Sigmoid colon (tissue), 4 donors: ENCODE measurements at regions not wholly inside any gene's neighbourhood (a gene's known extent, or its start where the extent isn't known, plus 50 kb on each side); places are given as distances from the start of the nearest gene placed in this dataset.

ENCODE experiments used
- POLR2A ChIP-seq, 2 donors: fragments of 450-650 bp; IDR thresholded peaks; one replicate each; pipeline ENCODE4 v1.6.1; 2016; ENCODE audit warnings: antibody characterized with exemption in 2 of 2, mild to moderate bottlenecking in 2 of 2, moderate library complexity in 2 of 2
- POLR2AphosphoS5 ChIP-seq, 4 donors: sonication (generic); formaldehyde crosslinking; IDR thresholded peaks; one replicate each; pipeline ENCODE4 v1.6.1; 2017; ENCODE audit warnings: antibody characterized with exemption in 4 of 4
- TF ChIP-seq, protein P1 (sequence below), 4 experiments: fragments of 450-650 bp in 3 of 4; fragments of 200-600 bp in 1 of 4; IDR thresholded peaks; one replicate each; pipeline ENCODE4 v1.5.1; 2016 to 2019; ENCODE audit warnings: antibody characterized with exemption in 4 of 4, mild to moderate bottlenecking in 3 of 4, moderate library complexity in 2 of 4

DNA sequence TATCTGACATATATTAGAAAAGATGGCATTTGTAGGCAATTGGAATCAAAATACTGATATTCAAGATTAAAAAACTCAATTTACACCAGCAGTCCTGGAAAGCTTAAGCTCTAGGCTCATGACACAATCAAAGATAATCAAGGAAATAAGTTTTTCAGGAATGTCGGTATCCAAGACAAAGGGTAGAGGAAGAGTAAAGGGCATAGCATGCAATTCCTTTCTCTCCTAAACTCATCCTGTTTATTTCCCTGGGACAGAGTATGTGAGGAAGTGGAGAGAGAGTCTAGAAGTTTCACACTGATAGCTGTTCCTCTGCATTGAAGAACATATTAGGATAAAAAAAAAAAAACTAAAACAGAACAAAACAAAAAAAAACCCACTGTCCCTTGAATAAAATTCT is 2452.1 kb downstream of the PCDH9 start:
- TF ChIP-seq POLR2A (IDR thresholded peaks at IDR 0.05) (no peak), POLR2AphosphoS5 (IDR thresholded peaks at IDR 0.05) (no peak)
- TF ChIP-seq, protein P1, sequence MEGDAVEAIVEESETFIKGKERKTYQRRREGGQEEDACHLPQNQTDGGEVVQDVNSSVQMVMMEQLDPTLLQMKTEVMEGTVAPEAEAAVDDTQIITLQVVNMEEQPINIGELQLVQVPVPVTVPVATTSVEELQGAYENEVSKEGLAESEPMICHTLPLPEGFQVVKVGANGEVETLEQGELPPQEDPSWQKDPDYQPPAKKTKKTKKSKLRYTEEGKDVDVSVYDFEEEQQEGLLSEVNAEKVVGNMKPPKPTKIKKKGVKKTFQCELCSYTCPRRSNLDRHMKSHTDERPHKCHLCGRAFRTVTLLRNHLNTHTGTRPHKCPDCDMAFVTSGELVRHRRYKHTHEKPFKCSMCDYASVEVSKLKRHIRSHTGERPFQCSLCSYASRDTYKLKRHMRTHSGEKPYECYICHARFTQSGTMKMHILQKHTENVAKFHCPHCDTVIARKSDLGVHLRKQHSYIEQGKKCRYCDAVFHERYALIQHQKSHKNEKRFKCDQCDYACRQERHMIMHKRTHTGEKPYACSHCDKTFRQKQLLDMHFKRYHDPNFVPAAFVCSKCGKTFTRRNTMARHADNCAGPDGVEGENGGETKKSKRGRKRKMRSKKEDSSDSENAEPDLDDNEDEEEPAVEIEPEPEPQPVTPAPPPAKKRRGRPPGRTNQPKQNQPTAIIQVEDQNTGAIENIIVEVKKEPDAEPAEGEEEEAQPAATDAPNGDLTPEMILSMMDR (IDR thresholded peaks at IDR 0.05): no peak
